OCI-LY7 (cell line): ENCODE measurements at regions not wholly inside any gene's neighbourhood (a gene's known extent, or its start where the extent isn't known, plus 50 kb on each side); places are given as distances from the start of the nearest gene placed in this dataset.

Experiments
- BruUV-seq: library from RNA; stranded (reverse); fragments of 400-500 nt; replicated peaks from 2 replicates; lab custom pipeline; 2021; lab: Mats Ljungman, UMichigan
- CTCF ChIA-PET: fragments of 300-600 bp; sonication (Branson Sonifier 250); formaldehyde crosslinking; loops from one replicate; lab custom pipeline; 2022; ENCODE audit warnings: antibody characterized with exemption; ENCODE audit not compliant: unreplicated experiment; lab: Charles Lee
- POLR2A ChIA-PET: fragments of 300-600 bp; sonication (Branson Sonifier 250); formaldehyde crosslinking; loops from one replicate; lab custom pipeline; 2022; ENCODE audit warnings: antibody characterized with exemption; lab: Charles Lee
- DNase-seq: peaks from one replicate; pipeline ENCODE4 v3.0.0-alpha.2; 2015; ENCODE audit warnings: low spot score
- H2AFZ ChIP-seq: fragments of 200-600 bp; sonication (generic), shearing (Covaris generic); 2 replicates; pipeline ENCODE4 v1.6.1; 2014; ENCODE audit warnings: mild to moderate bottlenecking, antibody characterized with exemption, low read length, moderate library complexity
- H3K27ac ChIP-seq: fragments of 200-600 bp; sonication (generic); 2 replicates; pipeline ENCODE4 v1.5.1; 2014; ENCODE audit warnings: mixed run types, low read depth, mild to moderate bottlenecking, moderate library complexity, low read length, inconsistent platforms; ENCODE audit not compliant: poor library complexity, severe bottlenecking
- H3K36me3 ChIP-seq: fragments of 200-600 bp; sonication (generic); 2 replicates; pipeline ENCODE4 v1.6.1; 2014; ENCODE audit warnings: mild to moderate bottlenecking, antibody characterized with exemption, low read length, moderate library complexity, mixed read lengths; ENCODE audit not compliant: insufficient read depth
- H3K4me1 ChIP-seq: fragments of 200-600 bp; sonication (generic); 2 replicates; pipeline ENCODE4 v1.5.1; 2014; ENCODE audit warnings: mild to moderate bottlenecking, low read length; ENCODE audit not compliant: insufficient read depth, poor library complexity, severe bottlenecking
- H3K4me2 ChIP-seq: fragments of 200-600 bp; sonication (generic); 2 replicates; pipeline ENCODE4 v1.6.1; 2014; ENCODE audit warnings: mild to moderate bottlenecking, low read length
- H3K4me3 ChIP-seq: fragments of 200-600 bp; sonication (generic); 2 replicates; pipeline ENCODE4 v1.5.1; 2014; ENCODE audit warnings: mild to moderate bottlenecking, low read depth, low read length; ENCODE audit not compliant: poor library complexity, severe bottlenecking
- H3K79me2 ChIP-seq: fragments of 200-600 bp; sonication (generic); 2 replicates; pipeline ENCODE4 v1.6.1; 2016; ENCODE audit warnings: low read depth, mild to moderate bottlenecking, low read length, moderate library complexity, mixed read lengths; ENCODE audit not compliant: insufficient read depth
- H3K9me2 ChIP-seq: fragments of 200-600 bp; sonication (generic); 2 replicates; pipeline ENCODE4 v1.6.1; 2016; ENCODE audit warnings: mild to moderate bottlenecking, low read length, mixed read lengths; ENCODE audit not compliant: insufficient read depth
- H3K9me3 ChIP-seq: fragments of 200-600 bp; sonication (generic); 2 replicates; pipeline ENCODE4 v1.6.1; 2014; ENCODE audit warnings: mild to moderate bottlenecking, mixed run types, low read length, mixed read lengths
- H4K20me1 ChIP-seq: fragments of 200-600 bp; sonication (generic); 2 replicates; pipeline ENCODE4 v1.6.1; 2014; ENCODE audit warnings: mild to moderate bottlenecking, antibody characterized with exemption, low read length, moderate library complexity, mixed read lengths; ENCODE audit not compliant: insufficient read depth
- CTCF ChIP-seq: fragments of 200-600 bp; sonication (generic); conservative IDR thresholded peaks from 2 replicates; pipeline ENCODE4 v1.5.1; 2014; ENCODE audit warnings: mild to moderate bottlenecking, antibody characterized with exemption, low read length, moderate library complexity, mixed read lengths
- EZH2phosphoT487 ChIP-seq: fragments of 200-600 bp; sonication (generic); IDR thresholded peaks from 2 replicates; pipeline ENCODE4 v1.6.1; 2018; ENCODE audit warnings: low read depth, borderline replicate concordance, mild to moderate bottlenecking, mixed run types, antibody characterized with exemption, low read length, moderate library complexity, mixed read lengths
- intact Hi-C: fragments of 100-400 bp; cut with micrococcal nuclease; formaldehyde crosslinking; loops from one replicate; pipeline ENCODE4 v1.10.0; 2022; ENCODE audit not compliant: unreplicated experiment

GRCh38 chr2:56613254-56613653, 429.5 kb downstream of the CCDC85A start:
- no TSS peak for BruUV-seq
- Histone ChIP-seq H3K9me2 (no peaks in the 10 kb centered on the region), H3K36me3 (no peaks in the 10 kb centered on the region), H3K4me1 (no peaks in the 10 kb centered on the region), H4K20me1 (no peaks in the 10 kb centered on the region), H3K27ac (no peak overlapping the region), H2AFZ (no peak overlapping the region), H3K4me3 (no peak overlapping the region), H3K4me2 (no peak overlapping the region), H3K79me2 (no peaks in the 10 kb centered on the region), H3K9me3 (no peaks in the 10 kb centered on the region)
- TF ChIP-seq EZH2phosphoT487 (no peak), CTCF (no peak)
- CTCF ChIA-PET, result no interaction called here
- no peak for DNase-seq
- POLR2A ChIA-PET, result no interaction called here
- intact Hi-C loops, result no loop called here

GRCh38 chr2:56613920-56614319, 430.1 kb downstream of the CCDC85A start:
- Histone ChIP-seq H3K27ac (no peak overlapping the region), H3K4me1 (no peaks in the 10 kb centered on the region), H2AFZ (no peak overlapping the region), H3K36me3 (no peaks in the 10 kb centered on the region), H3K9me2 (no peaks in the 10 kb centered on the region), H4K20me1 (no peaks in the 10 kb centered on the region), H3K4me3 (no peak overlapping the region), H3K9me3 (no peaks in the 10 kb centered on the region), H3K4me2 (no peak overlapping the region), H3K79me2 (no peaks in the 10 kb centered on the region)
- intact Hi-C loops, result no loop called here
- ChIA-PET CTCF (no interaction called here), POLR2A (no interaction called here)
- no peak for DNase-seq
- no TSS peak for BruUV-seq
- TF ChIP-seq CTCF, result no peak

GRCh38 chr2:56615760-56616159, 432.0 kb downstream of the CCDC85A start:
- TF ChIP-seq EZH2phosphoT487, result no peak
- TF ChIP-seq CTCF, result no peak
- intact Hi-C loops, result no loop called here
- Histone ChIP-seq H3K79me2 (no peaks in the 10 kb centered on the region), H3K4me3 (no peak overlapping the region), H4K20me1 (no peaks in the 10 kb centered on the region), H3K4me1 (no peaks in the 10 kb centered on the region), H3K36me3 (no peaks in the 10 kb centered on the region), H2AFZ (no peak overlapping the region), H3K4me2 (no peak overlapping the region), H3K27ac (no peak overlapping the region), H3K9me2 (no peaks in the 10 kb centered on the region), H3K9me3 (no peaks in the 10 kb centered on the region)
- POLR2A ChIA-PET, result no interaction called here
- no peak for DNase-seq
- CTCF ChIA-PET, result no interaction called here
- no TSS peak for BruUV-seq
